ENCODE measurements at regions not wholly inside any gene's neighbourhood (a gene's known extent, or its start where the extent isn't known, plus 50 kb on each side); places are given as distances from the start of the nearest gene placed in this dataset.
A peak's percentile ranks its signal among the peaks of the same experiment; 100 is the strongest.

DNA sequence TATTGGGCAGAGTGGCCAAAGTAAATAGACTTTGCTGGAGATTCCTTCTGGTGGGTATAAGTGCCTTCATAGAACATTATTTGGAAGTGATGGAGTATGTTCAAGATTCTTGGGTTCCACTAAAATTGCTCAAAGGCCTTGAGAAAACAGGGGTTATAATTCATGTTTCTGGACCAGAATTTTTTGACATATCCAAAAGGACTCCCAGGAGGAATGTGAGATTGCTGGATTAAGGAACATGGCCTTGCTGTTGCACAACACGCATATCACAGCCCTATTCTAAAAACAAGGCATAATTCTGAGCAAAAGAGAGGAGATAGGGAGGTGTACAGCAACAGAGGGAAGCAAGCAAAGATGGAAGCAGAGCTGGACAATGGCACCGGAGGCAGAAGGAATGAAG lies 111.7 kb upstream of the TNP1 start (continued):
- no peak for TF ChIP-seq BCLAF1 (IDR thresholded peaks at IDR 0.05)
- TF ChIP-seq ZNF780A (CRISPR knock-in tag; IDR thresholded peaks at IDR 0.05): no peak
- TF ChIP-seq ZNF24 (IDR thresholded peaks at IDR 0.05): no peak
- TF ChIP-seq ZNF619 (CRISPR knock-in tag; IDR thresholded peaks at IDR 0.05): no peak
- no peak for TF ChIP-seq ZNF251 (CRISPR knock-in tag; IDR thresholded peaks at IDR 0.05)
- no peak for TF ChIP-seq PCBP1 (IDR thresholded peaks at IDR 0.05; ENCODE audit: borderline replicate concordance, low read depth, low read length)

GRCh38 chr2:216970359-216970915 lies 110.6 kb upstream of the TNP1 start:
- Histone ChIP-seq H3K27me3 (ENCODE audit: control insufficient read depth in 1 of 2, insufficient read depth in 2 of 2, low read length in 2 of 2) (no peaks in the 10 kb centered on the region), H3K9me3 (ENCODE audit: low read length) (no peaks in the 10 kb centered on the region), H3K27ac (ENCODE audit: extremely low read length, insufficient read depth, low read length) (no peak overlapping the region), H3K4me1 (ENCODE audit: insufficient read depth, low read length) (no peaks in the 10 kb centered on the region), H3K9ac (ENCODE audit: insufficient read depth, low read depth, low read length) (no peak overlapping the region), H3K79me2 (ENCODE audit: insufficient read depth, low read length) (no peaks in the 10 kb centered on the region), H3K4me3 (replicated peaks in 1 of 3; ENCODE audit: insufficient read depth in 1 of 3, low read depth in 2 of 3, low read length in 3 of 3) (no peak overlapping the region), H4K20me1 (ENCODE audit: insufficient read depth, low read length) (no peaks in the 10 kb centered on the region), H2AFZ (ENCODE audit: low read length) (no peak overlapping the region), H3K36me3 (replicated peaks in 1 of 2; ENCODE audit: control insufficient read depth in 1 of 2, insufficient read depth in 2 of 2, low read length in 2 of 2) (no peaks in the 10 kb centered on the region), H3K4me2 (ENCODE audit: low read depth, low read length) (no peak overlapping the region)
- intact Hi-C loops (cut with micrococcal nuclease; ENCODE audit: unreplicated experiment) (no loop called here), in situ Hi-C loops (cut with HindIII; ENCODE audit: extremely low pct_ligation_motif_present, low pct_unique_long_range_greater_than_20kb) (no loop called here)
- DNase-seq (ENCODE audit: low spot score) (no peak), FAIRE-seq (no peak), ATAC-seq (no peak)
- no TSS peak for BruUV-seq (replicated peaks)
- ChIA-PET POLR2A (no interaction called here), CTCF (ENCODE audit: low intra/inter-chr PET ratio, low total read pairs) (no interaction called here)
- 0% methylated on average over 2 of the region's 2 CpGs for WGBS (ENCODE audit: low lambda C conversion rate)
- TF ChIP-seq, protein P1, sequence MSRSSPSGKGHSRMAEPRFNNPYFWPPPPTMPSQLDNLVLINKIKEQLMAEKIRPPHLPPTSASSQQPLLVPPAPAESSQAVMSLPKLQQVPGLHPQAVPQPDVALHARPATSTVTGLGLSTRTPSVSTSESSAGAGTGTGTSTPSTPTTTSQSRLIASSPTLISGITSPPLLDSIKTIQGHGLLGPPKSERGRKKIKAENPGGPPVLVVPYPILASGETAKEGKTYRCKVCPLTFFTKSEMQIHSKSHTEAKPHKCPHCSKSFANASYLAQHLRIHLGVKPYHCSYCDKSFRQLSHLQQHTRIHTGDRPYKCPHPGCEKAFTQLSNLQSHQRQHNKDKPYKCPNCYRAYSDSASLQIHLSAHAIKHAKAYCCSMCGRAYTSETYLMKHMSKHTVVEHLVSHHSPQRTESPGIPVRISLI (CRISPR knock-in tag; IDR thresholded peaks at IDR 0.05; ENCODE audit: borderline replicate concordance): no peak
- TF ChIP-seq, protein P2, sequence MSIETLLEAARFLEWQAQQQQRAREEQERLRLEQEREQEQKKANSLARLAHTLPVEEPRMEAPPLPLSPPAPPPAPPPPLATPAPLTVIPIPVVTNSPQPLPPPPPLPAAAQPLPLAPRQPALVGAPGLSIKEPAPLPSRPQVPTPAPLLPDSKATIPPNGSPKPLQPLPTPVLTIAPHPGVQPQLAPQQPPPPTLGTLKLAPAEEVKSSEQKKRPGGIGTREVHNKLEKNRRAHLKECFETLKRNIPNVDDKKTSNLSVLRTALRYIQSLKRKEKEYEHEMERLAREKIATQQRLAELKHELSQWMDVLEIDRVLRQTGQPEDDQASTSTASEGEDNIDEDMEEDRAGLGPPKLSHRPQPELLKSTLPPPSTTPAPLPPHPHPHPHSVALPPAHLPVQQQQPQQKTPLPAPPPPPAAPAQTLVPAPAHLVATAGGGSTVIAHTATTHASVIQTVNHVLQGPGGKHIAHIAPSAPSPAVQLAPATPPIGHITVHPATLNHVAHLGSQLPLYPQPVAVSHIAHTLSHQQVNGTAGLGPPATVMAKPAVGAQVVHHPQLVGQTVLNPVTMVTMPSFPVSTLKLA (IDR thresholded peaks at IDR 0.05): peak; percentile 40; the same call in 1 of the 2 replicates
